ENCODE measurements at regions not wholly inside any gene's neighbourhood (a gene's known extent, or its start where the extent isn't known, plus 50 kb on each side); places are given as distances from the start of the nearest gene placed in this dataset.

DNA sequence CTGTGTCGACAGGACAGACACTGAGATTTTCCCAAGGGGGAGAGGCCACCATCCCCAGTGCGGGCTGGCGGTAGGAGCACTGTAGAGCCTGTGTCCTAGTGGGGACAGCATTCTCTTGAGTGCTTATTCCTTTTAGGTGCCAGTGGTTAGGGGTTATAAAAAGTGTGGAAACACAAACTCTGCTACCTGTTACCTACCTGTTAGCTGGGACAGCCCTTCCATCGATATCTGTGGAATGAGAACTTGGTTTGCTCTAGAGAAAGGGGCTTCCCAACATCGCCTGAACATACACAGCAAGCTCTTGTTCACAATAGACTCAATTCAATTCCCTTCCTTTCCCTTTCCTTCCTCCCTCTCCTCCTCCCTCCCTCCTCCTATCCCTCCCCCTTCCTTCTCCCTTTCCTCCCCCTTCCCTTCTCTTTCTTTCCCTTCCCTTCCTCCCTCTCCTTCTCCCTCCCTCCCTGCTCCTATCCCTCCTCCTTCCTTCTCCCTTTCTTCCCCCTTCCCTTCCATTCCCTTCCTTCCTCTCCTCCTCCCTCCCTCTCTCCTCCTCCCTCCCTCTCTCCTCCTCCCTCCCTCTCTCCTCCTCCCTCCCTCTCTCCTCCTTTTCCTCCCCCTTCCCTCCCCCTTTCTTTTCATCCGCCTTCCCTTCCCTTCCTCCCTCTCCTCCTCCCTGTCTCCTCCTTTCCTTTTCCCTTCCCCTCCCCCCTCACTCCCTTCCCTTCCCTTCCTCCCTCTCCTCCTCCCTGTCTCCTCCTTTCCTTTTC is 188.5 kb downstream of the URI1 start:
- no peak for DNase-seq

DNA sequence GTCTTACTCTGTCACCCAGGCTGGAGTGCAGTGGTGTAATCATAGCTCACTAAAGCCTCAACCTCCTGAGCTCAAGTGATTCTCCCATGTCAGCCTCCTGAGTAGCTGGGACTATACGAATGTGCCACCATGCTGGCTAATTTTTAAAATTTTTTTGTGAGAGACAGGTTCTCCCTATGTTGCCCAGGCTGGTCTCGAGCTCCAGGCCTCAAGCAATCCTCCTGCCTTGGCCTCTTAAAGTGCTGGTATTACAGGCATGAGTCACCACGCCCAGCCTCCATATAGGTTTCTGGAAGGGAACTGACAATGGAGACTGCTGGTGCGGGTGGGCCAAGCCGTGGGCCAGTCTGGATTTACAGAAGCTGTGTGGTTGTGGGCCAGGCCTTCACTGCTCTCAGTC is 189.2 kb downstream of the URI1 start:
- DNase-seq = no peak

GRCh38 chr19:30131722-30132291 is 189.8 kb downstream of the URI1 start:
- DNase-seq = no peak

DNA sequence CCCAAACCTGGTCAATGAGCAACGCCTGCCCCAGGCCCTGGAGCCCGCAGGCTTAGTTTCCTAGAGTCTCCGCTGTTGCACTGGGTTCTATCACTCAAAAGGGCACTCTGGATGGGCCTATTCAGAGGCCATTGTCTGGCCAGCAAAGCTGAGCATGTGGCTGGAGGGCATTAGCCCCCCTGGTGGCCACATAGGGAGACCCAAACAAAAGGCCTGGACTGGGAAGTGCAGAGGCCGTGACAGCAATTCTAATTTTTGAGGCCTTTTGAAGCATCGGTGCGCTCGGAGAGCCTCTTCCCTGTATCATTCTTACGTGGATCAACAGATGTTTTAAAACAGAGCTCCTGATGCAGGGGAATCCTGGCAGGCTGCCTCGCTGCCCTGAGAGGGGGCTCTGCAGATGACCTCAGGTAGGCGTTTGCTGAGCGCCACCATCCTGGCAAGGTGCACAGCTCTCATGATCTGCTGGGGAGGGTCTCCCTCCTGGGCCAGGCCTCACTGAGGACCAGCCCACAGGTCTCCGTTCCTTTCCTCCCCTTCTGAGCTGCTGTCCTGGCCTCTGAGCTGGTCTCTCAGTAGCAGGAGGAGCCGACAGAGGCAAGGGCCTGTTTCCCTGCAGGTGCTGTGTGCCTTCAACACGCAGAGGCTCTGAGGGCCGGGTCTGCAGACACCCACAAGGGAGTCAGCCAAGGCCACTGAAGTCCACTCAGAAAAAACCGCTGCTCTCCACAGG is 190.5 kb downstream of the URI1 start:
- DNase-seq = no peak

DNA sequence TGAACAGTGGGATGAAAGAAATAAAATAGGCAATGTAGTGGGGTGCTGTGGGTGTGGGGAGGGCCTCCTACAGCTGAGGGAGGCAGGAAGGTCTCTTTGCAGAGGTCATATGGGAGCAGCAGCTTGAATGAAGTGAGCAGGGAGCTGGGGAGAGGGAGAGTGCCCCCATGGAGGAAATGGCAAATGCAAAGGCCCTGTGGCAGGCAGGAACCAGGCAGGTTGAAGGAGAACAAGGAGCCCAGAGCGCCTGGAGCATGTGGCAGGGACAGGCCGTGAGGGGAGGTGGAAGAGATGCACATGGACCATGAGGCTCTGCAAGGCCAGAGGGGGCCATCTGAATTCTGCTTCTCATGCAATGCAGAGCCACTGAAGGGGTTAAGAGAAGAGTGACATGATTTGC is 191.8 kb downstream of the URI1 start:
- no peak for DNase-seq

DNA sequence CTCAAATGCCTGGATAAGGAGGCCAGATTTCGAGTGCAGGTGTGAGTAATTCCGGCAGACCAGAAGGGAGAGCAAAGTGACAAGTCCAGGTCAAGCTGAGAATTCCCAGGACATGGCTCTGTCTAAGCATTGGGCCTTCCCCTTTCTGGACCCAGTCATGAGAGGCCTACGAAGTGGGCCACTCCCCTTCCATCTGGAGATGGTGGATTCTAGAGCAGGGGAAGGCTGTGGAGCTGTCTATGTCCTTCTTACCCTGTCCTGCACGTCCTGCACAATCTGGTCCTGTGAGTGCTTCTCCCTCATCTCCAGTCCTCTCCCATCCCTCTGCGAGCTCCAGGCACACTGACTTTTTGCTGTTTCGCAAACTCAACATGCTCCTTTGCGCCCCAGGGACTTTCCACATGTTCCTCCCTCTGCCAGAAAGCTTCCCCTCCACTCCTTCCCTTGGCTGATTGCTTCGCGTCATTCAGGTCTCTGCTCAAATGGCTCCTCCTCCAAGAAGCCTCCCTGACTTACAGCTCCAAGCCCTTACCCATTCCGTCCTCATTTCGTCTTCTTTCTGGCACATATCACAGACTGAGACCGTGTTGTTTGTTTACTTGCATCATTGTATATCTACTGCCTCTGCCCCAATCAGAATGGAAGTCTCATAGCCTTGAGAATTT is 193.2 kb downstream of the URI1 start:
- DNase-seq = no peak

DNA sequence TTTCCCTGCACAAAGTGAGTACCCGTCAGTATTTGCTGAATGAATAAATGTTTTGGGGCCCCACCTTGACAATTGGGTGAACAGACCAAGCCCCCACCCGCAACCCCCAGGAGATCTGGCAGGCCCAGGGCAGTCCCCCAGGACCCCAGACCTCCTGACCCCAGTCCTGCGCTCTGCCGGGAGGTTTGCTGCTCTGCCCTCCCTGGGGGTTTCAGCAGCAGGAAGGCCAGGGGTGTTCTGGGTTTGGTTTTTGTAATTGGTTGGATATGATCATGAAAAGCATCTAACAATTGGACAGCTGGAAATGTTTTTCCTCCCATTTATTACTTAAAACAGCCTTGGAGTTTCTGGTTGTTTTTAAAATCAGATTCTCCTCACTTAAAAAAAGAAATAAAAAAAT is 193.8 kb downstream of the URI1 start:
- no peak for DNase-seq

- no peak for DNase-seq
These were observed 194.7 kb downstream of the URI1 start for GRCh38 chr19:30136611-30137195.

GRCh38 chr19:30137747-30138146 is 195.7 kb downstream of the URI1 start:
- no peak for DNase-seq

- no peak for DNase-seq
These were observed 202.3 kb downstream of the URI1 start for GRCh38 chr19:30144242-30144758.

- no peak for DNase-seq
These were observed 202.8 kb downstream of the URI1 start for GRCh38 chr19:30144802-30145201.

GRCh38 chr19:30145467-30145866 is 203.4 kb downstream of the URI1 start:
- no peak for DNase-seq

- DNase-seq = no peak
These were observed 204.3 kb downstream of the URI1 start for GRCh38 chr19:30146346-30146745.

GRCh38 chr19:30148039-30148790 is 206.2 kb downstream of the URI1 start:
- no peak for DNase-seq

DNA sequence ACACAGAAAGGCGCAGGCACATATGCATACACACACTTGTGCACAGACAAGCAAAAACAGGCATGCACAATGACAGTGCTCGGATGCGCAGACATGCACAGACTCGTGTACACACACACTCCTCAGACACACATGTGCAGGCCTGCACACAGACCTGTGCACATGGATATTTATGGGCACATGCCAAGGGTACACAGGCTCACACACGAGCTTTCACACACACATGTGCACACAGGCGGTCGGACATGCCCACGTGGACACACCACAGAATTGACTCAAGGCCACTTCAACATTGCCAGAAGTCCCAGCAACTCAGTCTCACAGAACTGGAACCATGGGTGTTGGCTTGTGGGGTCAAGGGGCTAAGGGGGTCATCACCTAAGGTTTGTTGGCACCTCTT is 206.8 kb downstream of the URI1 start:
- no peak for DNase-seq

DNA sequence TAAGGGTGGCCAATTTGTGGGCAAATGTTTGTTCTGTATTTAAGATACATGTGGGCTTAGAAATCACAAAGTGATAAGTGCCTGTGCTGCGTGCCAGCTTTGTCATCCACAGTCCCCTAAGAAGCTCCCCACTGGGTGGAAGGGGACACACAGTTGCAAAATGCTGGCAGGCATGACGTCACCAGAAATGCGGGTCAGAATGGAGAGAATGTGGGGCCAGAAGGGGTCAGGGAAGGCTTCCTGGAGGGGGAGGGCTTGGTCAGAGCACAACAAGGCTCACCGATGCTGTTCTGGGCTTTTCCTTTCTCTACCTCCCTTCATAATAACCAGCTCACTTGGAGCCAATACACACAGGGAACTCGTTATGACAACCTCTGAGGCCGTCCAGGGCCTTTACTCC is 207.3 kb downstream of the URI1 start:
- no peak for DNase-seq

- DNase-seq = no peak
These were observed 208.6 kb downstream of the URI1 start for GRCh38 chr19:30150626-30151025.

GRCh38 chr19:30151081-30151480 is 209.0 kb downstream of the URI1 start:
- no peak for DNase-seq

GRCh38 chr19:30152510-30153291 is 210.7 kb downstream of the URI1 start:
- no peak for DNase-seq

DNA sequence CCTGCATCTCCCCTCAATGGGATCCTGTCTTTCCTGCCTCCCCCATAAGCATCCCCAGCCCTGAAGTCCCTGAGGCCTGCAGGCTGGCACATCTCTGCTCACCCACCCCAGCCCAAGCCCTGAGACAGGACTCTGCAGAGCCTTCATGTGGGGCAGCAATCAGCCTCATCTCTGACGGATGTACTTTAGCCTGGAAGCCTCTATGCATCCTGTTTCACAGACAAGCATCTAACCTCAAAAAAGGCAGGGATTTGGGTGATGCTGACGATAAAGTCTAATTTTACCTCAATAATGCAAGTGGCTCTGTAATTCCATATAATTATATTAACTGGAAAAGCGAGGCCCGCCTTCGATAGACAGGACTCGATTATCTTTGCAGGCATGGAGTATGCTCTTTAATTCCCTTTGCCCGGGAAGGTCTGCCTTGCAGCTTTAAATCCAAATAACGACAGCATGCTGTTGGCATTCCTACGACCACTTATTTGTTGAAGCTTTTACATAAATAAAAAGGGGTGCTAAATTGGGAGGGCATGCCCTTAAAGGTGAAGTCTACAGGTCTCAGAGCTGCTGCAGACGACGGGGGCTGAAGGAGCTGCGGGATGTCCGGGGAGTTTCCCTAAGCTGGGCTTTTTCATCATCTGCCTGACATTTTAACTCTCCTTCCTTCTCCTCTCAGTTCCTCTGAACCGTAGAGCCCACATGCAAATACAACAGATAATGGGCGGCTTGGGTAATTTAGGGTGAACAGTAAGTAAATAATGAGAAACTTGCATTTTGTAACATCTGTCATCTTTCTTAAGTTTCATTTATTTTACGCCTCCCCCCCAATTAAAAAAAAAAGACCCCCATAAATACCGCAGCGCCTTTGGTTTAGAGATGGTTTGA is 211.5 kb downstream of the URI1 start:
- DNase-seq = no peak

Data from Kasumi-1 (cell line).